ENCODE measurements at regions not wholly inside any gene's neighbourhood (a gene's known extent, or its start where the extent isn't known, plus 50 kb on each side); places are given as distances from the start of the nearest gene placed in this dataset.
A peak's percentile ranks its signal among the peaks of the same experiment; 100 is the strongest.
"Not testable (repeated sequence)": the region's sequence is repeated elsewhere in the genome, so short reads cannot be mapped to it uniquely, and the experiment has no call there.

- H3K4me1 ChIP-seq, result no peaks in the 10 kb centered on the region
- H3K4me3 ChIP-seq, result no peak overlapping the region
- no peaks in the 10 kb centered on the region for H3K36me3 ChIP-seq
- no peak for DNase-seq
- no peak overlapping the region for H3K27ac ChIP-seq
- no peaks in the 10 kb centered on the region for H3K9me3 ChIP-seq (replicated peaks)
- no peaks in the 10 kb centered on the region for H3K27me3 ChIP-seq
These were observed 1602.1 kb downstream of the SI start for GRCh38 chr3:163476179-163476578.

DNA sequence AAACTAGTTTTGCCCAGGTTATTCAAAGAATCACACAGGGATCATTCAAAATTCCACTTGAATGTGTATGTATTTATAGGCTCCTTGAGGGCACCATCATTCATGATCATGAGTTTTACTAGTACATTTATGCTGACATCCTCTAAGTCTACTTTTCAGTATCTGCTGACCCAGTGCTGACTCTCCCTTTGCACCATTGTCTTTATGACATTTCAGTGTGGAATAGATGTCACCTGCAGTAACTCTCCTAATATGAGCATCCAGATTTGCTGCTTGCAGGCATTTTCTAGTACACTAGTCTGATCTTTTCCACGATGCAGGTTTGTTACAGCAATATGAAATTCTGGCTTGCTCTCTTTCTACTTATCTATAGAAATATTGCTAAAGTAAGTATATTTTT lies 1603.5 kb downstream of the SI start:
- H3K4me3 ChIP-seq, result no peak overlapping the region
- H3K9me3 ChIP-seq (replicated peaks), result no peaks in the 10 kb centered on the region
- H3K27ac ChIP-seq, result no peak overlapping the region
- no peaks in the 10 kb centered on the region for H3K27me3 ChIP-seq
- no peak for DNase-seq
- no peaks in the 10 kb centered on the region for H3K36me3 ChIP-seq
- no peaks in the 10 kb centered on the region for H3K4me1 ChIP-seq

GRCh38 chr3:163468531-163469335 lies 1609.6 kb downstream of the SI start:
- H3K9me3 ChIP-seq (replicated peaks), result no peaks in the 10 kb centered on the region
- no peaks in the 10 kb centered on the region for H3K4me1 ChIP-seq
- DNase-seq, result no peak
- no peak overlapping the region for H3K4me3 ChIP-seq
- H3K27ac ChIP-seq, result no peak overlapping the region
- H3K36me3 ChIP-seq, result no peaks in the 10 kb centered on the region
- H3K27me3 ChIP-seq, result no peaks in the 10 kb centered on the region

DNA sequence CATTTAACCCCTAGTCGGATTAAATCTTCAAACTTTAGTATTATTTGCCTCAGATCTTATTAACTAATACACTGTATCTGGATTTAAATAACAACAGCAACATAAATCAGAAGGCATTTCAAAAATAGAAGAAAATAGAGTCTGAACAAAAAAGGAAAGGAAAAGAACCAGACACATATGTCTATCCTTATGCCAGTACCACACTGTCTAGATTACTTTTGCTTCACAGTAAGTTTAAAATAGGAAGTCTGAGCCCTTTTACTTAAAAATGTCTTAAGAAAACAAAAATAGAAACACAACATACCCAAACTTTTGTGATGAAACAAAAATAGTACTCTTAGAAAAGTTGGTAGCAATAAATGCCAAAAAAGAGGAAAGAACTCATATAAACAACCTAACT lies 1615.8 kb downstream of the SI start:
- Histone ChIP-seq H3K4me3 (no peak overlapping the region), H3K36me3 (no peaks in the 10 kb centered on the region), H3K27me3 (no peaks in the 10 kb centered on the region), H3K9me3 (replicated peaks) (no peaks in the 10 kb centered on the region), H3K4me1 (no peaks in the 10 kb centered on the region), H3K27ac (no peak overlapping the region)
- no peak for DNase-seq

GRCh38 chr3:163450698-163451097 lies 1627.6 kb downstream of the SI start:
- H3K4me1 ChIP-seq, result 0 out of 2 replicates have a peak, but pooled peaks cover 4% of the 10 kb centered on the region
- DNase-seq, result peak; percentile 46 to 65
- no peak overlapping the region for H3K4me3 ChIP-seq
- H3K27ac ChIP-seq, result no peak overlapping the region
- H3K9me3 ChIP-seq (replicated peaks), result no peaks in the 10 kb centered on the region
- no peaks in the 10 kb centered on the region for H3K27me3 ChIP-seq
- no peaks in the 10 kb centered on the region for H3K36me3 ChIP-seq

- Histone ChIP-seq H3K4me1 (no peaks in the 10 kb centered on the region), H3K27ac (no peak overlapping the region), H3K36me3 (no peaks in the 10 kb centered on the region), H3K9me3 (replicated peaks) (no peaks in the 10 kb centered on the region), H3K27me3 (no peaks in the 10 kb centered on the region), H3K4me3 (no peak overlapping the region)
- no peak for DNase-seq
These were observed 1639.5 kb downstream of the SI start for GRCh38 chr3:163438760-163439159.

- H3K27ac ChIP-seq, result no peak overlapping the region
- no peaks in the 10 kb centered on the region for H3K27me3 ChIP-seq
- no peaks in the 10 kb centered on the region for H3K4me1 ChIP-seq
- no peak overlapping the region for H3K4me3 ChIP-seq
- H3K9me3 ChIP-seq (replicated peaks), result no peaks in the 10 kb centered on the region
- DNase-seq, result no peak
- H3K36me3 ChIP-seq, result no peaks in the 10 kb centered on the region
These were observed 1655.6 kb downstream of the SI start for GRCh38 chr3:163422671-163423070.

- DNase-seq, result no peak
- no peak overlapping the region for H3K4me3 ChIP-seq
- no peaks in the 10 kb centered on the region for H3K27me3 ChIP-seq
- no peak overlapping the region for H3K27ac ChIP-seq
- H3K36me3 ChIP-seq, result no peaks in the 10 kb centered on the region
- H3K9me3 ChIP-seq (replicated peaks), result no peaks in the 10 kb centered on the region
- no peaks in the 10 kb centered on the region for H3K4me1 ChIP-seq
These were observed 1686.7 kb downstream of the SI start for GRCh38 chr3:163391407-163392181.

DNA sequence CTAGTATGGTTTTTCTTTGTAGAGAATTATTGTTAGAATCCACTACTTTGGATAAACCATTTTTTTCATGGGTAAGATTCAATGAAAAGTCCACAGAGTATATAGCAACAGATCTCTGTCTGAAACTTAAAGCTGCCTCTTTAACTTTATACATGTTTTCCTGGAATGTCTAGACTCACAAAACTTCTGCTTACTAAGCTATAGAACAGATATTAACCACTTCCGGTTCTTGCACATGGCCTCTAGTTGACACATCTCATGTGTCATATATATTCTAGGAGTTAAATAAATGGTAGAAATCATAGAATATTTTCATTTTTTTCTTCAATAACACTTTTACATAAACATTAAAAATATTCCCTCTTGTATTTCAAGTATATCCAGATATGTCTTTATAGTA lies 1693.9 kb downstream of the SI start:
- Histone ChIP-seq H3K4me1 (no peaks in the 10 kb centered on the region), H3K27ac (no peak overlapping the region), H3K4me3 (no peak overlapping the region), H3K36me3 (no peaks in the 10 kb centered on the region), H3K27me3 (no peaks in the 10 kb centered on the region), H3K9me3 (replicated peaks) (no peaks in the 10 kb centered on the region)
- no peak for DNase-seq

DNA sequence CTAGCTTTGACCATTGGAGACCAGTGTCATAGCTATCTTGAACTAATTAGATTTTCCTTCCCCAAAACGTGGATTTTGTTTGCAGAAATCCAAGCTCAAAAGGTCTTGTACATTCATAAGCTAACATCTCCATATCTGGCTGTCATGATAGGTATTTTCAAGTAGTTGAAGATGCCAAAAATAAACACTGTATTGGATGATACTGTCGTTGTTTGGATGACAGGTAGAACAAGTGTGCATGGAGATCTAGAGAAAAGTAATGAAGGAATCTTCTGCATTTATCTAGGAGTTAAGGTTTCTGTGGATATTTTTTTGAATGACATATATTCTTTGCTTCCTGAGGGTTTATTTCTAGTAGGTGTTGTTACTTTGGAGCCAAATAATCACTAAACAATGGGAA lies 1696.1 kb downstream of the SI start:
- Histone ChIP-seq H3K27me3 (no peaks in the 10 kb centered on the region), H3K4me1 (no peaks in the 10 kb centered on the region), H3K36me3 (no peaks in the 10 kb centered on the region), H3K9me3 (replicated peaks) (no peaks in the 10 kb centered on the region), H3K4me3 (no peak overlapping the region), H3K27ac (no peak overlapping the region)
- DNase-seq, result no peak

DNA sequence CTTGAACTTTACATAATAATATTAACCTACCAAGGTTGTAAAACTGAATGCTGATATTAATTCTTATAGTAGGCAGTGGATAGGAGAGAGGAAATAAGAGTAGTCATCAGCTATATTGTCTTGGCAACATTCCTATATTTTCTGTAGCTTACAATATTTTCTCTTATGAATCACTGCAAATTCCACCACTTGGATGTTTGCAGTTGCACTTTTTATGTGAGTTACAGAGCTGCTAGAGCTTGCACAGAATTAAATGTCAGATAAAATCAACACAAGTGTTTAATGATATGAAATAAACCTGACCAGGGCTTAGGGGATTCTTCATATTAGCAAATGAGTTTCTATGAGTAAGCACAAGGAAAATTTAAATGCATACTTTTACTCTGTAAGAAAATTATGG lies 1710.1 kb downstream of the SI start:
- no peak overlapping the region for H3K4me3 ChIP-seq
- no peaks in the 10 kb centered on the region for H3K36me3 ChIP-seq
- no peaks in the 10 kb centered on the region for H3K27me3 ChIP-seq
- no peaks in the 10 kb centered on the region for H3K9me3 ChIP-seq (replicated peaks)
- H3K27ac ChIP-seq, result no peak overlapping the region
- H3K4me1 ChIP-seq, result no peaks in the 10 kb centered on the region
- no peak for DNase-seq

GRCh38 chr3:163364717-163365116 lies 1713.6 kb downstream of the SI start:
- Histone ChIP-seq H3K4me3 (no peak overlapping the region), H3K4me1 (no peaks in the 10 kb centered on the region), H3K27ac (no peak overlapping the region), H3K36me3 (no peaks in the 10 kb centered on the region; the same call in 1 of the 2 replicates), H3K9me3 (replicated peaks) (no peaks in the 10 kb centered on the region), H3K27me3 (no peaks in the 10 kb centered on the region)
- no peak for DNase-seq

DNA sequence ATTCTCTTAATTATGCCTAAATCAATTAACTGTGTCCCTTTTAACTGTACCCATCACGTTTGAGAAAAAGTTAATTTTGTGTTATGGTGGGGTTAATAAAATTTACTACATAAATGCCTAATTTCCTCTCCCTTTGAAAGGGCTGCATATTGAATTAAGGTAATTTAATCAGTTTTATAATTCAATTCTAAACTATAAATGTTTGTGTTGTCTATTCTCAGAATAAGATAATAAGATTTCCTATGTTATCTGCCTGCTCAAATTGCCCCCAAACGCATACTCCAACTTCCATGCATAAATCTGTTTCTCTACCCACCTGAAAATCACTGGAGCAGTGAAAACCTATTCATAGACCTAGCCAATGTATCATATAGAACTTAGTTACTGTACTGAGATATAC lies 1716.1 kb downstream of the SI start:
- no peak overlapping the region for H3K27ac ChIP-seq
- no peak for DNase-seq
- no peak overlapping the region for H3K4me3 ChIP-seq
- H3K9me3 ChIP-seq (replicated peaks), result no peaks in the 10 kb centered on the region
- no peaks in the 10 kb centered on the region; the same call in 1 of the 2 replicates for H3K36me3 ChIP-seq
- H3K4me1 ChIP-seq, result no peaks in the 10 kb centered on the region
- H3K27me3 ChIP-seq, result no peaks in the 10 kb centered on the region

DNA sequence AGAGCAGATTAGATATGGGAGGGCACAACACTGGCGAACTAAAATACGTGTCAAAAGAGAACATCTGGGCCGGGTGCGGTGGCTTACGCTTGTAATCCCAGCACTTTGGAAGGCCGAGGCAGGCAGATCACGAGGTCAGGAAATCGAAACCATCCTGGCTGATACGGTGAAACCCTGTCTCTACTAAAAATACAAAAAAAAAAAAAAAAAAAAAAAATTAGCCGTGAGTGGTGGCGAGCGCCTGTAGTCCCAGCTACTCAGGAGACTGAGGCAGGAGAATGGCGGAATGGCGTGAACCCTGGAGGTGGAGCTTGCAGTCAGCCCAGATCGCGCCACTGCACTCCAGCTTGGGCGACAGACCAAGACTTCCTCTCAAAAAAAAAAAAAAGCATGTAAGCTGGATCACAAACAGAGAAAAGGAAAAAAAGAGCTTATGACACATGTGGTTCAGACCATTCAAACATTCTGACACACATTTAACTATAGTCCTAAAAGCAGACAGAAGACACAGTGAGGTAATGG lies 1716.9 kb downstream of the SI start:
- not testable (repeated sequence) for H3K27ac ChIP-seq; H3K27me3 ChIP-seq; H3K4me3 ChIP-seq; H3K4me1 ChIP-seq; DNase-seq; H3K9me3 ChIP-seq (replicated peaks); H3K36me3 ChIP-seq

DNA sequence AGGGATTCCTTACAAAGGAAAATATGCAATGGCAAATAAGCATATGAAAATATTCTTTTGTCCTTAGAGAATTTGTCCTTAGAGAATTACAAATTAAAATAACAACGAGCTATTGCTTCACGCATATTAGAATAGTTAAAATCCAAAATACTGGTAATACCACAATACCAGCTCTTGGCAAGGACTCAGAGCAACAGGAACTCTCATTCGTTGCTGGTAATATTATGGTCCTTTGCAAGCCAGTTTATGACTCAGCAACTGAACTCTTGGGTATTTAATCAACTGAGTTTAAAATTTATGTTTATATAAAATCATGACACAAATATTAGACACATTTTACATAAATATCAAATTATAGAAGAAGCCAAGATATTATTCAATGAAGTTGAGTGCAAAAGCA lies 1730.4 kb downstream of the SI start:
- no peak for DNase-seq
- no peak overlapping the region for H3K4me3 ChIP-seq
- H3K9me3 ChIP-seq (replicated peaks), result no peaks in the 10 kb centered on the region
- H3K27me3 ChIP-seq, result no peaks in the 10 kb centered on the region
- no peaks in the 10 kb centered on the region for H3K4me1 ChIP-seq
- H3K27ac ChIP-seq, result no peak overlapping the region
- H3K36me3 ChIP-seq, result no peaks in the 10 kb centered on the region

All from SJCRH30 (cell line).